ENCODE measurements at regions not wholly inside any gene's neighbourhood (a gene's known extent, or its start where the extent isn't known, plus 50 kb on each side); places are given as distances from the start of the nearest gene placed in this dataset.

DNA sequence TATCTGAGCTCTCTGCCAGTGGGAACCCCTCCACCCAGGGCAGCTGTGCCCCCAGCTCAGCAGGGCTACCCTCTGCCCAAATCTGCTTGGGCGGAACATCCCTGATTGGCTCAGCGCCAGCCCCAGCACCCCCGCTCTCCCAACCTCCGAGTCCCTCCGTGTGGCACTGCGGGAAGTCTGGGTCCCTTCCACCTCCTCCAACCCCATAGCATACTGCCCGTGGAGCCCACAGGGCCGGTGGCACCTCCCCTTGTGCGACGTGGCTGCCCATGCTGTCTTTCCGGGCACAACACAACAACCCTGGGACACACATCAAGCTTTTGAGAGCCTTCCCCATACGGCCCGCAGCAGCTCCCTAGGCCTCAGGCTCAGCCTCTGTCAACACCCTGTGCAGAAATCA lies 55.8 kb upstream of the NCK2 start:
- Histone ChIP-seq H3K9me3 (ENCODE audit: insufficient read depth, low read depth, low read length) (no peaks in the 10 kb centered on the region), H3K9me2 (replicated peaks; ENCODE audit: low read depth, low read length) (no peaks in the 10 kb centered on the region), H4K20me1 (ENCODE audit: insufficient read depth, low read length, poor library complexity, severe bottlenecking) (no peaks in the 10 kb centered on the region), H2AFZ (ENCODE audit: low read length) (no peak overlapping the region), H3K9ac (ENCODE audit: low read depth, low read length, poor library complexity, severe bottlenecking) (no peak overlapping the region), H3K4me1 (ENCODE audit: insufficient read depth, low read length, poor library complexity, severe bottlenecking) (no peaks in the 10 kb centered on the region), H3F3A (ENCODE audit: low read depth) (no peaks in the 10 kb centered on the region), H3K4me2 (ENCODE audit: low read depth, low read length, poor library complexity, severe bottlenecking) (no peak overlapping the region), H3K27me3 (ENCODE audit: insufficient read depth, low read length, poor library complexity, severe bottlenecking) (no peaks in the 10 kb centered on the region), H3K4me3 (ENCODE audit: low read length, poor library complexity, severe bottlenecking) (no peak overlapping the region), H3K79me2 (ENCODE audit: insufficient read depth, low read length) (no peaks in the 10 kb centered on the region), H3K36me3 (ENCODE audit: insufficient read depth, low read length) (no peaks in the 10 kb centered on the region)
- no peak for TF ChIP-seq EZH2phosphoT487 (IDR thresholded peaks at IDR 0.05; ENCODE audit: borderline replicate concordance)
- TF ChIP-seq, protein P1, sequence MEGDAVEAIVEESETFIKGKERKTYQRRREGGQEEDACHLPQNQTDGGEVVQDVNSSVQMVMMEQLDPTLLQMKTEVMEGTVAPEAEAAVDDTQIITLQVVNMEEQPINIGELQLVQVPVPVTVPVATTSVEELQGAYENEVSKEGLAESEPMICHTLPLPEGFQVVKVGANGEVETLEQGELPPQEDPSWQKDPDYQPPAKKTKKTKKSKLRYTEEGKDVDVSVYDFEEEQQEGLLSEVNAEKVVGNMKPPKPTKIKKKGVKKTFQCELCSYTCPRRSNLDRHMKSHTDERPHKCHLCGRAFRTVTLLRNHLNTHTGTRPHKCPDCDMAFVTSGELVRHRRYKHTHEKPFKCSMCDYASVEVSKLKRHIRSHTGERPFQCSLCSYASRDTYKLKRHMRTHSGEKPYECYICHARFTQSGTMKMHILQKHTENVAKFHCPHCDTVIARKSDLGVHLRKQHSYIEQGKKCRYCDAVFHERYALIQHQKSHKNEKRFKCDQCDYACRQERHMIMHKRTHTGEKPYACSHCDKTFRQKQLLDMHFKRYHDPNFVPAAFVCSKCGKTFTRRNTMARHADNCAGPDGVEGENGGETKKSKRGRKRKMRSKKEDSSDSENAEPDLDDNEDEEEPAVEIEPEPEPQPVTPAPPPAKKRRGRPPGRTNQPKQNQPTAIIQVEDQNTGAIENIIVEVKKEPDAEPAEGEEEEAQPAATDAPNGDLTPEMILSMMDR (conservative IDR thresholded peaks at IDR 0.05; ENCODE audit: low read length): no peak

DNA sequence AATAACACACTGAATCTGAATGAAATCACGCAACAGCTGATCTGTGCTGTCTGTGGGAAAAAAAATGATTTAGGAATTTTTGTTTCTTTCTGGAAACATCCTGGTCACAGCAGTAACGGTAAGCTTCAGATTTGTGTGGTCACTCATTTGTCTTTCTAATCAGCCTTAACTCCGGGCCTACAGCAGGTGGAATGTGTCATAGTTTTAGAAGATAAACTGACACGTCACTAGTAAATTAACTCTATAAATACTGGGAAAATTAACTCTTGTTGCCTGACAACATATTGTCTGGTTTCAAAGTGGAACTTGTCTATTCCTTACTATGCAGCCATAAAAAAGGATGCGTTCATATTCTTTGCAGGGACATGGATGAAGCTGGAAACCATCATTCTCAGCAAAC lies 58.1 kb upstream of the NCK2 start:
- Histone ChIP-seq H3K36me3 (ENCODE audit: insufficient read depth, low read length) (no peaks in the 10 kb centered on the region), H3F3A (ENCODE audit: low read depth) (no peaks in the 10 kb centered on the region), H3K79me2 (ENCODE audit: insufficient read depth, low read length) (no peaks in the 10 kb centered on the region), H4K20me1 (ENCODE audit: insufficient read depth, low read length, poor library complexity, severe bottlenecking) (no peaks in the 10 kb centered on the region), H3K4me1 (ENCODE audit: insufficient read depth, low read length, poor library complexity, severe bottlenecking) (no peaks in the 10 kb centered on the region), H3K9me2 (replicated peaks; ENCODE audit: low read depth, low read length) (no peaks in the 10 kb centered on the region), H3K9me3 (ENCODE audit: insufficient read depth, low read depth, low read length) (no peaks in the 10 kb centered on the region), H3K4me3 (ENCODE audit: low read length, poor library complexity, severe bottlenecking) (no peak overlapping the region), H2AFZ (ENCODE audit: low read length) (no peak overlapping the region), H3K27me3 (ENCODE audit: insufficient read depth, low read length, poor library complexity, severe bottlenecking) (no peaks in the 10 kb centered on the region), H3K4me2 (ENCODE audit: low read depth, low read length, poor library complexity, severe bottlenecking) (no peak overlapping the region), H3K9ac (ENCODE audit: low read depth, low read length, poor library complexity, severe bottlenecking) (no peak overlapping the region)
- TF ChIP-seq EZH2phosphoT487 (IDR thresholded peaks at IDR 0.05; ENCODE audit: borderline replicate concordance): no peak
- TF ChIP-seq, protein P1 (conservative IDR thresholded peaks at IDR 0.05; ENCODE audit: low read length): no peak

DNA sequence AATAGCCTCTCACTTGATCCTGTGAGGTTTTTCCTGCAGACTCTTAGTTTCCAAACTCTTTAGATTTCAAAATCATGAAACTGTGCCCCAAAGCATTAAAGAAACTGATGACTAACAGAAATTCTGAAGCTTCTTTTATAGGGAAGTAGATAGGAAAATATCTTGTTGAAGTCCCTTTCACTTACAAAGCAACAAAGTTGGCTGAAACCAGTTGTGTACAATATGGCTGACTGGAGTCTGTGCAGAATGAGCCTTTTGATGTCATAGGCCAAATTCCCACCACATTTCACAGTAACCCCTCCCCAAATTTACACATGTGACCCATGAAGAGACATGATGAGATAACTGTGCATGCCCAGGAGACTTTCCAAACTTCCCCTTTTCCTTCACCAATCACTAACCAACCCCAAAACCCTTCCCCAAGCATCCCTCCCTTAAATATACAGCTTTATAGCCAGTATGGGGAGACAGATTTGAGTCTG lies 61.7 kb upstream of the NCK2 start:
- no peaks in the 10 kb centered on the region for H3K79me2 ChIP-seq (ENCODE audit: insufficient read depth, low read length)
- TF ChIP-seq, protein P1 (conservative IDR thresholded peaks at IDR 0.05; ENCODE audit: low read length): no peak
- no peak for TF ChIP-seq EZH2phosphoT487 (IDR thresholded peaks at IDR 0.05; ENCODE audit: borderline replicate concordance)
- H3K9me2 ChIP-seq (replicated peaks; ENCODE audit: low read depth, low read length): no peaks in the 10 kb centered on the region
- no peak overlapping the region for H3K9ac ChIP-seq (ENCODE audit: low read depth, low read length, poor library complexity, severe bottlenecking)
- no peaks in the 10 kb centered on the region for H3K27me3 ChIP-seq (ENCODE audit: insufficient read depth, low read length, poor library complexity, severe bottlenecking)
- H3K4me2 ChIP-seq (ENCODE audit: low read depth, low read length, poor library complexity, severe bottlenecking): no peak overlapping the region
- H3K9me3 ChIP-seq (ENCODE audit: insufficient read depth, low read depth, low read length): no peaks in the 10 kb centered on the region
- no peak overlapping the region for H3K4me3 ChIP-seq (ENCODE audit: low read length, poor library complexity, severe bottlenecking)
- no peaks in the 10 kb centered on the region for H4K20me1 ChIP-seq (ENCODE audit: insufficient read depth, low read length, poor library complexity, severe bottlenecking)
- H2AFZ ChIP-seq (ENCODE audit: low read length): no peak overlapping the region
- no peaks in the 10 kb centered on the region for H3K36me3 ChIP-seq (ENCODE audit: insufficient read depth, low read length)
- H3F3A ChIP-seq (ENCODE audit: low read depth): no peaks in the 10 kb centered on the region
- no peaks in the 10 kb centered on the region for H3K4me1 ChIP-seq (ENCODE audit: insufficient read depth, low read length, poor library complexity, severe bottlenecking)
